ENCODE measurements at regions not wholly inside any gene's neighbourhood (a gene's known extent, or its start where the extent isn't known, plus 50 kb on each side); places are given as distances from the start of the nearest gene placed in this dataset.

- intact Hi-C loops (cut with micrococcal nuclease; ENCODE audit: unreplicated experiment) = no loop called here
- BruUV-seq (replicated peaks) = no TSS peak
Observed at GRCh38 chr10:120398180-120398579, 58.8 kb upstream of the PLPP4 start.

GRCh38 chr10:120400601-120401000, 56.4 kb upstream of the PLPP4 start:
- Mint-ChIP-seq H3K4me3 (ENCODE audit: low read depth, unreplicated experiment) (no peak overlapping the region), H3K27me3 (ENCODE audit: unreplicated experiment) (no peaks in the 10 kb centered on the region), H3K27ac (ENCODE audit: unreplicated experiment) (no peak overlapping the region), H3K9me3 (ENCODE audit: low read depth, unreplicated experiment) (no peaks in the 10 kb centered on the region), H3K36me3 (ENCODE audit: insufficient read depth, unreplicated experiment) (no peaks in the 10 kb centered on the region), H3K4me1 (ENCODE audit: low read depth, unreplicated experiment) (no peaks in the 10 kb centered on the region)
- no TSS peak for BruUV-seq (replicated peaks)
- CTCF ChIA-PET = no interaction called here
- no peak for TF ChIP-seq CTCF (IDR thresholded peaks at IDR 0.05; ENCODE audit: unreplicated experiment)
- intact Hi-C loops (cut with micrococcal nuclease; ENCODE audit: unreplicated experiment) = no loop called here
- no peak for DNase-seq

More at GRCh38 chr10:120398180-120398579, 58.8 kb upstream of the PLPP4 start:
- DNase-seq = no peak
- H3K4me1 Mint-ChIP-seq (ENCODE audit: low read depth, unreplicated experiment) = no peaks in the 10 kb centered on the region
- no peak overlapping the region for H3K27ac Mint-ChIP-seq (ENCODE audit: unreplicated experiment)
- no peak for TF ChIP-seq CTCF (IDR thresholded peaks at IDR 0.05; ENCODE audit: unreplicated experiment)
- no peaks in the 10 kb centered on the region for H3K36me3 Mint-ChIP-seq (ENCODE audit: insufficient read depth, unreplicated experiment)
- CTCF ChIA-PET = no interaction called here
- H3K4me3 Mint-ChIP-seq (ENCODE audit: low read depth, unreplicated experiment) = no peak overlapping the region
- no peaks in the 10 kb centered on the region for H3K27me3 Mint-ChIP-seq (ENCODE audit: unreplicated experiment)
- H3K9me3 Mint-ChIP-seq (ENCODE audit: low read depth, unreplicated experiment) = peaks cover 2% of the 10 kb centered on the region

- Mint-ChIP-seq H3K27ac (ENCODE audit: unreplicated experiment) (no peak overlapping the region), H3K36me3 (ENCODE audit: insufficient read depth, unreplicated experiment) (no peaks in the 10 kb centered on the region), H3K27me3 (ENCODE audit: unreplicated experiment) (no peaks in the 10 kb centered on the region), H3K4me3 (ENCODE audit: low read depth, unreplicated experiment) (no peak overlapping the region), H3K9me3 (ENCODE audit: low read depth, unreplicated experiment) (no peaks in the 10 kb centered on the region), H3K4me1 (ENCODE audit: low read depth, unreplicated experiment) (no peaks in the 10 kb centered on the region)
- DNase-seq = no peak
- CTCF ChIA-PET = no interaction called here
- intact Hi-C loops (cut with micrococcal nuclease; ENCODE audit: unreplicated experiment) = no loop called here
- BruUV-seq (replicated peaks) = no TSS peak
- TF ChIP-seq CTCF (IDR thresholded peaks at IDR 0.05; ENCODE audit: unreplicated experiment) = no peak
Observed at GRCh38 chr10:120402147-120402766, 54.8 kb upstream of the PLPP4 start.

- intact Hi-C loops (cut with micrococcal nuclease; ENCODE audit: unreplicated experiment) = no loop called here
Observed at GRCh38 chr10:120403109-120403508, 53.9 kb upstream of the PLPP4 start.

More at GRCh38 chr10:120403109-120403508, 53.9 kb upstream of the PLPP4 start:
- Mint-ChIP-seq H3K9me3 (ENCODE audit: low read depth, unreplicated experiment) (no peaks in the 10 kb centered on the region), H3K27ac (ENCODE audit: unreplicated experiment) (no peak overlapping the region), H3K4me1 (ENCODE audit: low read depth, unreplicated experiment) (no peaks in the 10 kb centered on the region), H3K36me3 (ENCODE audit: insufficient read depth, unreplicated experiment) (no peaks in the 10 kb centered on the region), H3K4me3 (ENCODE audit: low read depth, unreplicated experiment) (no peak overlapping the region), H3K27me3 (ENCODE audit: unreplicated experiment) (no peaks in the 10 kb centered on the region)
- CTCF ChIA-PET = no interaction called here
- DNase-seq = no peak
- BruUV-seq (replicated peaks) = no TSS peak
- no peak for TF ChIP-seq CTCF (IDR thresholded peaks at IDR 0.05; ENCODE audit: unreplicated experiment)
